ENCODE measurements at regions not wholly inside any gene's neighbourhood (a gene's known extent, or its start where the extent isn't known, plus 50 kb on each side); places are given as distances from the start of the nearest gene placed in this dataset.

- no peak for DNase-seq
These were observed 472.2 kb downstream of the INSC start for GRCh38 chr11:15586741-15587473.

GRCh38 chr11:15589070-15589626, 474.4 kb downstream of the INSC start:
- no peak for DNase-seq

DNA sequence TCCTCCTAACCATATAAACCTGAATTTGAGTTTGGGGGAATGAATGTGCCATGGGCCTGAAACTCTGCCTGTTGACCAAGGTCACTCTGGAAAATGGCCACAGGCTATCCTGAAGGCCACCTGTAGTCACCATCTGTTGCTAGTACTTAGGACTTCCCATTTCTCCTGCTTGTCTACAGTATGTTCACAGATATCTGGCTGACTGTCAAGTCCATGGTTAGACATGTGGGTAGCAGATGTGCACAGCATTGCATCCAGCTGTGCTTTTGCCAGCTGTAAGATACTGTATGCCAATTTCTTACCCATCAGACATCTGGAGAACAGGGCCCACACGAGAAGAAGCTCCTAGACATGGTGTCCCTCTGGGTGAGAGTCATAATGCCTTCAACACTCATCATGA, 475.4 kb downstream of the INSC start:
- DNase-seq: no peak

- DNase-seq: no peak
These were observed 476.4 kb downstream of the INSC start for GRCh38 chr11:15591112-15591537.

DNA sequence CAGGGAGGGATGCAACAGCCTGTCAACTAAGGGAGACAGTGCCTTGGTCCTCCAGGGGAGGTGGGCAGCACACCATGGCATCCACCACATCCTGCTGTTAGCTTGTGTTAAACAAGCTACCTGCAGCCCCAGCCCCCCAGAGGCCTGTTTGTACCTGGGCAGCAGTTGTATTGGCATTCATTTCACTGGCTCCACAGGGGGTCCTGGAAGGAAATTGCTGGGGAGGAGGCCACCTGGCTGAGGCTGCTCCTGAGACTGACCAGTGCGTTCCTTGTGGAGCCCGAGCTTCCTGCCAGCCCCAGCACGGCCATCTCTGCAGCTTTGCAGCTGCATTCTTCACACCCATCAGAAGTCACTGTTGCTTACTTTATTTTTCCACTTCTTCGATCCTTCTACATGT, 479.9 kb downstream of the INSC start:
- DNase-seq: no peak

DNA sequence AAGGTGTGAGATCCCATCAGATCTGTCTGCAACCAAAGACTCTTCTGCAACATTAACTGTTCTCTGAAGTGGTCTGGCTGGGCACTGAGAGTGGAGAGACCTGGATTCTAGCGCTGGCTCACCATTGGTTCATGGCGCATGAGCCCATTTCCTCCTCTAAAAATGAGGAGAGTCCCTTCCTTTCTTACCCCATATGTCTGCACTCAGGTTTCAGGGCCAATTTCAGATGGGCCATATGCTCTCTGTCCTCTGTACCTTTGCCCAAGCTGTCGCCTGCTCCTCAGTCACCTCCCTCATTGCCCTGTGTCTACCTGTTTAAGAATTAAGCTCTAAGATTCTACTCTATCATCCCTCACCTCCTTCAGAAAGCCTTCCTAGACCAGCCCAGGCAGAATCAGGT, 484.7 kb downstream of the INSC start:
- DNase-seq: no peak

GRCh38 chr11:15602047-15602446, 487.3 kb downstream of the INSC start:
- no peak for DNase-seq

GRCh38 chr11:15602785-15603567, 488.3 kb downstream of the INSC start:
- no peak for DNase-seq

DNA sequence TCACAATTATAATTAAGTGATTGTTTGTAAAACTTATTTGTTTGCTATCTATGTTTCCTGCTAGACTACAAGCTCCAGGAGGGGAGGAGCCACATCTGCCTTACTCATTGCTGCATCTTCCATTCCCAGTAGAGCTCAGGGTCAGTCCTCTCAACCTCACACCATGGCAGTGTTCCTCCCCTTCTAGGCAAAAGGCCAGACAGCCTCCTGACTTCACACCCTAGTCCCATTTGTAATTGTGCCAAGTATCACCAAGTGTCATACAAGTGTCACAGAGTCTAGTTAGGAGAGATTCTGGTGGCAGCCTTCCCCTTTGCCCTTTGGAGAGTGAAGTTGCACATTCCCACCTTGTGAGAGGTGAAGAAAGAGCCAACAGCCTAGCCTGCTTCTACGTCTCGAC, 490.4 kb downstream of the INSC start:
- no peak for DNase-seq

- DNase-seq: no peak
These were observed 492.8 kb downstream of the INSC start for GRCh38 chr11:15607361-15608036.

- DNase-seq: no peak
These were observed 494.7 kb downstream of the INSC start for GRCh38 chr11:15609445-15609844.

- no peak for DNase-seq
These were observed 496.2 kb downstream of the INSC start for GRCh38 chr11:15610881-15611280.

- no peak for DNase-seq
These were observed 498.5 kb downstream of the INSC start for GRCh38 chr11:15613251-15613650.

DNA sequence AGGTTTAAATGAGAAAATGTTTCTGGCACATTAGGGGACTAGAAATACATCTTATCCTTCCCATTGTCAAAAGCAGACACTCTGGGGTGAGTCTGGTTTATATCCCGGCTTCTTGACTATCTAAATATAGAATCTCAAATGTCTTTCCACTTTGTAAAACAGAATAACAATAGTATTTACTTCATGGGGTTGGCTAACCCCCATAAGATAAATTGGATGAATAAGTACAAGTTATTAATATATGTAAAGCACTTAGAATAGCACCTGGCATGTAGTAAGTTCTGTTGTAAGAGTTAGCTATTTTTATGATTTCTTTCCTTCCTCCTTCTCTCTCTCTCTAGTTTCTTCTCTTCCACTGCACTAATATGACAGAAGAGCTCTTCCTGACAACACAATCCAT, 499.1 kb downstream of the INSC start:
- DNase-seq: no peak

- DNase-seq: no peak
These were observed 500.8 kb downstream of the INSC start for GRCh38 chr11:15615398-15616096.

- no peak for DNase-seq
These were observed 501.7 kb downstream of the INSC start for GRCh38 chr11:15616130-15617105.

DNA sequence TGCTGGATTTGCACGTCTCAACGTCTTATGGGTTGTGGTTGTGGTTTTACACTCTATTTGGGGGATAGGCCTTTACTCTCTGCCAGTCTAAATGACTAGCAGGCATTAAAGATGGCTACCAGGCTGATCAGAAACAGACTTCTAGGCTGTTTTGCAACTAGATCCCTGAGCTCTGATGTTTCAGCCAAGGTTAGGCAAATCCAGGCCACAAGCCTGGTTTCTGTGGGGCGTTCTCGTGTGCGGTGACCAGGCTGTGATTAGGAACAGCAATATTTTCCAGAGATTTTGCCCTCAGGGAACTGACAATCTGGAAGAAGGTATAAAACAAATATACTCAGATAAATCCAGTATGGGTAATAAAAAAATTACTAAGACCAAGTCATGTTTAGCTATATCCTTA, 502.4 kb downstream of the INSC start:
- DNase-seq: no peak

- no peak for DNase-seq
These were observed 503.9 kb downstream of the INSC start for GRCh38 chr11:15618583-15619032.

- no peak for DNase-seq
These were observed 506.8 kb downstream of the INSC start for GRCh38 chr11:15621565-15621964.

DNA sequence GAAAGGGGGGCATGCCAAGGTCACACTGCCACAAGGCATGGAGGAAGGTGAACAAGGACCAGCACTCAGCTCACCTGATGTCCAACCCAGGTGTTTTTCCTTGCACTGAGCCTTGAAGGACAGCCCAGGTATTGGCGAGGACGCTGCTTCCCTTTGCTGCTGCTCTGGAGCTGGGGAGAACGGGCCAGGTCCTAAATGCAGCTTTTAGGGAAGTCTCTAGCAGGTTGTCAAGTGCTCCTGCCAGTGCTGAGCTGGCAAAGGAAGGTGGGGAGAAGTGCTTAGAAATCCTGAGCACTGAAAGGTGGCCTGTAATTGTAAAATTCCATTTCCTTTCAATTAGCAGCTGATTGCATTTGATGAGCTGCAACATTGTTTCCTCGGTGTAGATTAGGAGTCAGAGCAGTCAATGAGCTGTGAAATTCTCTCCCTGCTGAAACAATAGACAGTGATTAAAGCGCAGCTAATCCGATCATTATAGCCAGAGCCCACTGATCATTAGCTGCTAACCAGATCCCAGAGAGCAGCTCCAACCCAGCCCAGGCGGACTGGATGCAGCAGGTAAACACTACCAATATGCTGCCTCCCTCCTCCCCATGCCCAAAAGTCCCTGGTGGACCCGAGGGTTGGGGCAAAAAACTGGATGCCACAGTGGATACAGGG, 507.6 kb downstream of the INSC start:
- DNase-seq: no peak

DNA sequence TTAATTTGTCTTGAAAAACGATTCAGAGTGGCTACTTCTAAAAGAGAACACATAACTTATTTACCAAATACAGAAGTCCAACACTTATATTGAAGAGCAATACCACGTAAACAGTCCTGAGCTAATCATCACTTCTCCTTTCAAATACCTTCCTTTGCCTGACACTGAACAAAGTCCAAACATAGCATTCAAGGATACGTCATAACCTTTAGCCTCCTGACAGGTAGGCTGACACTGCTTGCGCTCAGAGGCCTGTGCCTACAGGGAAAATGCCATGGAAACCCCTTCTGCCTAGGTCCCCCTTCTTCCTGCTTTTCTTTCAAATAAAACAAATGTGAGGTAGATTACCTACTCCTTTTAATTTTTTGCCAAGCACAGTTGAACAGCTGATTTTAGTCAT, 510.0 kb downstream of the INSC start:
- DNase-seq: no peak
